22Rv1 (cell line): ENCODE measurements at regions not wholly inside any gene's neighbourhood (a gene's known extent, or its start where the extent isn't known, plus 50 kb on each side); places are given as distances from the start of the nearest gene placed in this dataset.

Experiments used
- ZFX ChIP-seq: fragments of 450-650 bp; IDR thresholded peaks from 2 replicates; pipeline ENCODE4 v1.6.1; 2017; ENCODE audit warnings: antibody characterized with exemption, borderline replicate concordance
- TF ChIP-seq, protein P1 (sequence below): fragments of 450-650 bp; IDR thresholded peaks from 2 replicates; pipeline ENCODE4 v1.5.1; 2017; ENCODE audit warnings: mild to moderate bottlenecking

GRCh38 chrX:31012509-31013025 lies 59.3 kb downstream of the FTHL17 start:
- TF ChIP-seq, protein P1, sequence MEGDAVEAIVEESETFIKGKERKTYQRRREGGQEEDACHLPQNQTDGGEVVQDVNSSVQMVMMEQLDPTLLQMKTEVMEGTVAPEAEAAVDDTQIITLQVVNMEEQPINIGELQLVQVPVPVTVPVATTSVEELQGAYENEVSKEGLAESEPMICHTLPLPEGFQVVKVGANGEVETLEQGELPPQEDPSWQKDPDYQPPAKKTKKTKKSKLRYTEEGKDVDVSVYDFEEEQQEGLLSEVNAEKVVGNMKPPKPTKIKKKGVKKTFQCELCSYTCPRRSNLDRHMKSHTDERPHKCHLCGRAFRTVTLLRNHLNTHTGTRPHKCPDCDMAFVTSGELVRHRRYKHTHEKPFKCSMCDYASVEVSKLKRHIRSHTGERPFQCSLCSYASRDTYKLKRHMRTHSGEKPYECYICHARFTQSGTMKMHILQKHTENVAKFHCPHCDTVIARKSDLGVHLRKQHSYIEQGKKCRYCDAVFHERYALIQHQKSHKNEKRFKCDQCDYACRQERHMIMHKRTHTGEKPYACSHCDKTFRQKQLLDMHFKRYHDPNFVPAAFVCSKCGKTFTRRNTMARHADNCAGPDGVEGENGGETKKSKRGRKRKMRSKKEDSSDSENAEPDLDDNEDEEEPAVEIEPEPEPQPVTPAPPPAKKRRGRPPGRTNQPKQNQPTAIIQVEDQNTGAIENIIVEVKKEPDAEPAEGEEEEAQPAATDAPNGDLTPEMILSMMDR = no peak
- no peak for TF ChIP-seq ZFX
